ENCODE measurements at regions not wholly inside any gene's neighbourhood (a gene's known extent, or its start where the extent isn't known, plus 50 kb on each side); places are given as distances from the start of the nearest gene placed in this dataset.

- no peaks in the 10 kb centered on the region for H3K9me3 ChIP-seq (replicated peaks)
- no peak for DNase-seq (ENCODE audit: low read depth in 1 of 2, low spot score in 2 of 2)
- H3K27me3 ChIP-seq (replicated peaks): no peaks in the 10 kb centered on the region
- no peaks in the 10 kb centered on the region for H3K4me1 ChIP-seq (replicated peaks)
- no peaks in the 10 kb centered on the region for H3K36me3 ChIP-seq
- H3K27ac ChIP-seq: no peak overlapping the region
- H3K4me3 ChIP-seq: no peak overlapping the region
Observed at GRCh38 chr15:93613386-93613785, 524.4 kb upstream of the RGMA start.

GRCh38 chr15:93612953-93613352, 523.9 kb upstream of the RGMA start:
- H3K36me3 ChIP-seq: no peaks in the 10 kb centered on the region
- H3K27me3 ChIP-seq (replicated peaks): no peaks in the 10 kb centered on the region
- no peaks in the 10 kb centered on the region for H3K9me3 ChIP-seq (replicated peaks)
- no peak overlapping the region for H3K27ac ChIP-seq
- no peak overlapping the region for H3K4me3 ChIP-seq
- no peak for DNase-seq (ENCODE audit: low read depth in 1 of 2, low spot score in 2 of 2)
- no peaks in the 10 kb centered on the region for H3K4me1 ChIP-seq (replicated peaks)

GRCh38 chr15:93610944-93611343, 521.9 kb upstream of the RGMA start:
- no peak for DNase-seq (ENCODE audit: low read depth in 1 of 2, low spot score in 2 of 2)
- Histone ChIP-seq H3K9me3 (replicated peaks) (no peaks in the 10 kb centered on the region), H3K4me1 (replicated peaks) (no peaks in the 10 kb centered on the region), H3K36me3 (no peaks in the 10 kb centered on the region), H3K4me3 (no peak overlapping the region), H3K27me3 (replicated peaks) (no peaks in the 10 kb centered on the region), H3K27ac (no peak overlapping the region)

GRCh38 chr15:93608643-93609148, 519.7 kb upstream of the RGMA start:
- H3K27me3 ChIP-seq (replicated peaks): no peaks in the 10 kb centered on the region
- H3K9me3 ChIP-seq (replicated peaks): no peaks in the 10 kb centered on the region
- no peak overlapping the region for H3K4me3 ChIP-seq
- no peaks in the 10 kb centered on the region for H3K4me1 ChIP-seq (replicated peaks)
- DNase-seq (ENCODE audit: low read depth in 1 of 2, low spot score in 2 of 2): no peak
- no peak overlapping the region for H3K27ac ChIP-seq
- H3K36me3 ChIP-seq: no peaks in the 10 kb centered on the region

- Histone ChIP-seq H3K36me3 (no peaks in the 10 kb centered on the region), H3K27me3 (replicated peaks) (no peaks in the 10 kb centered on the region), H3K27ac (no peak overlapping the region), H3K4me1 (replicated peaks) (no peaks in the 10 kb centered on the region), H3K4me3 (no peak overlapping the region), H3K9me3 (replicated peaks) (no peaks in the 10 kb centered on the region)
- DNase-seq (ENCODE audit: low read depth in 1 of 2, low spot score in 2 of 2): no peak
Observed at GRCh38 chr15:93603550-93603949, 514.5 kb upstream of the RGMA start.

GRCh38 chr15:93587059-93587521, 498.1 kb upstream of the RGMA start:
- Histone ChIP-seq H3K36me3 (no peaks in the 10 kb centered on the region), H3K4me3 (no peak overlapping the region), H3K27ac (no peak overlapping the region), H3K9me3 (replicated peaks) (no peaks in the 10 kb centered on the region; the same call in 1 of the 2 replicates), H3K27me3 (replicated peaks) (no peaks in the 10 kb centered on the region), H3K4me1 (replicated peaks) (no peaks in the 10 kb centered on the region)
- no peak for DNase-seq (ENCODE audit: low read depth in 1 of 2, low spot score in 2 of 2)

GRCh38 chr15:93585012-93585411, 496.0 kb upstream of the RGMA start:
- Histone ChIP-seq H3K27ac (no peak overlapping the region), H3K4me1 (replicated peaks) (no peaks in the 10 kb centered on the region), H3K9me3 (replicated peaks) (no peaks in the 10 kb centered on the region), H3K36me3 (no peaks in the 10 kb centered on the region), H3K27me3 (replicated peaks) (no peaks in the 10 kb centered on the region), H3K4me3 (no peak overlapping the region)
- DNase-seq (ENCODE audit: low read depth in 1 of 2, low spot score in 2 of 2): no peak

- no peak for DNase-seq (ENCODE audit: low read depth in 1 of 2, low spot score in 2 of 2)
- H3K27ac ChIP-seq: no peak overlapping the region
- no peak overlapping the region for H3K4me3 ChIP-seq
- H3K4me1 ChIP-seq (replicated peaks): no peaks in the 10 kb centered on the region
- H3K36me3 ChIP-seq: no peaks in the 10 kb centered on the region
- no peaks in the 10 kb centered on the region for H3K27me3 ChIP-seq (replicated peaks)
- no peaks in the 10 kb centered on the region for H3K9me3 ChIP-seq (replicated peaks)
Observed at GRCh38 chr15:93583968-93584367, 495.0 kb upstream of the RGMA start.

GRCh38 chr15:93583552-93583951, 494.5 kb upstream of the RGMA start:
- Histone ChIP-seq H3K27ac (no peak overlapping the region), H3K36me3 (no peaks in the 10 kb centered on the region), H3K27me3 (replicated peaks) (no peaks in the 10 kb centered on the region), H3K4me1 (replicated peaks) (no peaks in the 10 kb centered on the region), H3K4me3 (no peak overlapping the region), H3K9me3 (replicated peaks) (no peaks in the 10 kb centered on the region)
- DNase-seq (ENCODE audit: low read depth in 1 of 2, low spot score in 2 of 2): no peak

GRCh38 chr15:93570527-93570926, 481.5 kb upstream of the RGMA start:
- no peak for DNase-seq (ENCODE audit: low read depth in 1 of 2, low spot score in 2 of 2)
- Histone ChIP-seq H3K36me3 (no peaks in the 10 kb centered on the region), H3K4me3 (no peak overlapping the region), H3K27me3 (replicated peaks) (no peaks in the 10 kb centered on the region), H3K4me1 (replicated peaks) (no peaks in the 10 kb centered on the region), H3K27ac (no peak overlapping the region), H3K9me3 (replicated peaks) (no peaks in the 10 kb centered on the region)

- Histone ChIP-seq H3K4me3 (no peak overlapping the region), H3K27me3 (replicated peaks) (no peaks in the 10 kb centered on the region), H3K4me1 (replicated peaks) (no peaks in the 10 kb centered on the region), H3K9me3 (replicated peaks) (no peaks in the 10 kb centered on the region), H3K27ac (no peak overlapping the region), H3K36me3 (no peaks in the 10 kb centered on the region)
- DNase-seq (ENCODE audit: low read depth in 1 of 2, low spot score in 2 of 2): no peak
Observed at GRCh38 chr15:93566762-93567161, 477.8 kb upstream of the RGMA start.

- no peaks in the 10 kb centered on the region for H3K36me3 ChIP-seq
- no peak overlapping the region for H3K27ac ChIP-seq
- H3K9me3 ChIP-seq (replicated peaks): no peaks in the 10 kb centered on the region
- no peaks in the 10 kb centered on the region for H3K4me1 ChIP-seq (replicated peaks)
- no peak for DNase-seq (ENCODE audit: low read depth in 1 of 2, low spot score in 2 of 2)
- no peak overlapping the region for H3K4me3 ChIP-seq
- H3K27me3 ChIP-seq (replicated peaks): no peaks in the 10 kb centered on the region
Observed at GRCh38 chr15:93565201-93565600, 476.2 kb upstream of the RGMA start.

GRCh38 chr15:93563218-93563617, 474.2 kb upstream of the RGMA start:
- no peak for DNase-seq (ENCODE audit: low read depth in 1 of 2, low spot score in 2 of 2)
- Histone ChIP-seq H3K4me3 (no peak overlapping the region), H3K36me3 (no peaks in the 10 kb centered on the region), H3K27me3 (replicated peaks) (no peaks in the 10 kb centered on the region), H3K27ac (no peak overlapping the region), H3K9me3 (replicated peaks) (no peaks in the 10 kb centered on the region), H3K4me1 (replicated peaks) (no peaks in the 10 kb centered on the region)

GRCh38 chr15:93562395-93563123, 473.5 kb upstream of the RGMA start:
- no peaks in the 10 kb centered on the region for H3K27me3 ChIP-seq (replicated peaks)
- H3K36me3 ChIP-seq: no peaks in the 10 kb centered on the region
- H3K4me3 ChIP-seq: no peak overlapping the region
- H3K9me3 ChIP-seq (replicated peaks): no peaks in the 10 kb centered on the region
- DNase-seq (ENCODE audit: low read depth in 1 of 2, low spot score in 2 of 2): no peak
- H3K27ac ChIP-seq: no peak overlapping the region
- no peaks in the 10 kb centered on the region for H3K4me1 ChIP-seq (replicated peaks)

GRCh38 chr15:93557696-93558095, 468.7 kb upstream of the RGMA start:
- H3K4me1 ChIP-seq (replicated peaks): no peaks in the 10 kb centered on the region
- DNase-seq (ENCODE audit: low read depth in 1 of 2, low spot score in 2 of 2): no peak
- no peaks in the 10 kb centered on the region for H3K9me3 ChIP-seq (replicated peaks)
- H3K36me3 ChIP-seq: no peaks in the 10 kb centered on the region
- no peak overlapping the region for H3K4me3 ChIP-seq
- no peak overlapping the region for H3K27ac ChIP-seq
- H3K27me3 ChIP-seq (replicated peaks): no peaks in the 10 kb centered on the region

Measured in SJSA1 (cell line).